Heart left ventricle (tissue), 13 donors: ENCODE measurements at regions not wholly inside any gene's neighbourhood (a gene's known extent, or its start where the extent isn't known, plus 50 kb on each side); places are given as distances from the start of the nearest gene placed in this dataset.

ENCODE experiments used
- POLR2A ChIP-seq, 2 donors: fragments of 450-650 bp; IDR thresholded peaks; one replicate each; pipeline ENCODE4 v1.6.1; 2017; ENCODE audit warnings: antibody characterized with exemption in 2 of 2, mild to moderate bottlenecking in 2 of 2, moderate library complexity in 2 of 2
- TF ChIP-seq, protein P1 (sequence below), 12 donors: fragments of 200-600 bp; sonication (generic) in 4 of 12; IDR thresholded peaks; one replicate each; pipeline versions ENCODE4 v1.5.0 to v1.8.0; 2018 to 2022; ENCODE audit warnings: antibody characterized with exemption in 12 of 12, mild to moderate bottlenecking in 5 of 12
- donor health status: ischemic (EF 13 %, LVEDD 7.1; RV severe dilation, severe dysfunction).
- donor health status: DM: no; HTN: yes; CAD: no.
- donor health status: DM: no; HTN: no; CAD: no.
- donor health status: ischemic (EF 25% LVEDD 6.9; RV normal size, moderate dysfunction).
- donor health status: ischemic (EF 25% LVEDD 5.7; RV mildly dilated, moderate dysfunction).
- donor health status: ischemic (EF 35%, LVEDD 5.7; RV mildly dilated, moderate dysfunction).
- donor health status: nonischemic (EF 11% LVEDD 7.7; RV severe dilation, severe dysfunction).
- donor health status: DM: yes; HTN: yes; CAD: no.
- donor health status: PGD.
- donor health status: ischemic (EF 29% LVEDD 5.4; RV normal size, mild dysfunction).
- donor health status: nonischemic (EF 23%, LVEDD 6.1; RV moderate dilation, normal function).

DNA sequence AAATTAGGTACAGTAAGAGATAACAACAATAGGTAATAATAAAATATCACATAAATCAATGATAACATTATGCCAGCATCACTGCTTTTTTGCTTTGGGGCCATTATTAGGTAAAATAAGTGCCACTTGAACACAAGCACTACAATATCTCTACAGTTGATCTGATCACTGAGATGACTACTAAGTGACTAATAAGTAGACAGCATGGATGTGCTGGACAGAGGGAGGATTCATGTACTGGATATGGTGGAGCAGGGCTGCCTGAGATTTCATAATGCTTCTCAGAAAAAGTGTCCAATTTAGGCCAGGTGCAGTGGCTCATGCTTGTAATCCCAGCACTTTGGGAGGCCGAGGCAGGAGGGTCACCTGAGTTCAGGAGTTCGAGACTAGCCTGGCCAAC lies 137.8 kb upstream of the IL1RAPL2 start:
- TF ChIP-seq, protein P1, sequence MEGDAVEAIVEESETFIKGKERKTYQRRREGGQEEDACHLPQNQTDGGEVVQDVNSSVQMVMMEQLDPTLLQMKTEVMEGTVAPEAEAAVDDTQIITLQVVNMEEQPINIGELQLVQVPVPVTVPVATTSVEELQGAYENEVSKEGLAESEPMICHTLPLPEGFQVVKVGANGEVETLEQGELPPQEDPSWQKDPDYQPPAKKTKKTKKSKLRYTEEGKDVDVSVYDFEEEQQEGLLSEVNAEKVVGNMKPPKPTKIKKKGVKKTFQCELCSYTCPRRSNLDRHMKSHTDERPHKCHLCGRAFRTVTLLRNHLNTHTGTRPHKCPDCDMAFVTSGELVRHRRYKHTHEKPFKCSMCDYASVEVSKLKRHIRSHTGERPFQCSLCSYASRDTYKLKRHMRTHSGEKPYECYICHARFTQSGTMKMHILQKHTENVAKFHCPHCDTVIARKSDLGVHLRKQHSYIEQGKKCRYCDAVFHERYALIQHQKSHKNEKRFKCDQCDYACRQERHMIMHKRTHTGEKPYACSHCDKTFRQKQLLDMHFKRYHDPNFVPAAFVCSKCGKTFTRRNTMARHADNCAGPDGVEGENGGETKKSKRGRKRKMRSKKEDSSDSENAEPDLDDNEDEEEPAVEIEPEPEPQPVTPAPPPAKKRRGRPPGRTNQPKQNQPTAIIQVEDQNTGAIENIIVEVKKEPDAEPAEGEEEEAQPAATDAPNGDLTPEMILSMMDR (IDR thresholded peaks at IDR 0.05): no peak
- no peak for TF ChIP-seq POLR2A (IDR thresholded peaks at IDR 0.05)
